ENCODE measurements at regions not wholly inside any gene's neighbourhood (a gene's known extent, or its start where the extent isn't known, plus 50 kb on each side); places are given as distances from the start of the nearest gene placed in this dataset.

DNA sequence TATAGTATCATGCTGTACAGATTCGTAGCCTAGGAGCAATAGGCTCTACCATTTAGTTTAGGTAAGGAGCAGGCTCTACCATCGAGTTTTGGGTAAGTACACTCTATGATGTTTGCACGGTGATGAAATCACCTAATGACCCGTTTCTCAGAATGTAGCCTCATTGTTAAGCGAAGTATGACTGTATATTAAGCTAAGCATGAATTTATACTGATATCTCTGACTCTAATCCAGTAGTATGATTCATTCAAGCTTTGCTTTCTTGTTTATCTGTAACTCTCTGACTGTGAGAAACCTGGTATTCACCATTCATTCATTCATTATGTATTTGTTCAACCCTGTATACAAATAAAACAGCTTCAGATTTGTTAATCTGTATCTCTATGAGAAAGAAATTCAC lies 283.9 kb upstream of the PRICKLE1 start:
- TF ChIP-seq, protein P1, sequence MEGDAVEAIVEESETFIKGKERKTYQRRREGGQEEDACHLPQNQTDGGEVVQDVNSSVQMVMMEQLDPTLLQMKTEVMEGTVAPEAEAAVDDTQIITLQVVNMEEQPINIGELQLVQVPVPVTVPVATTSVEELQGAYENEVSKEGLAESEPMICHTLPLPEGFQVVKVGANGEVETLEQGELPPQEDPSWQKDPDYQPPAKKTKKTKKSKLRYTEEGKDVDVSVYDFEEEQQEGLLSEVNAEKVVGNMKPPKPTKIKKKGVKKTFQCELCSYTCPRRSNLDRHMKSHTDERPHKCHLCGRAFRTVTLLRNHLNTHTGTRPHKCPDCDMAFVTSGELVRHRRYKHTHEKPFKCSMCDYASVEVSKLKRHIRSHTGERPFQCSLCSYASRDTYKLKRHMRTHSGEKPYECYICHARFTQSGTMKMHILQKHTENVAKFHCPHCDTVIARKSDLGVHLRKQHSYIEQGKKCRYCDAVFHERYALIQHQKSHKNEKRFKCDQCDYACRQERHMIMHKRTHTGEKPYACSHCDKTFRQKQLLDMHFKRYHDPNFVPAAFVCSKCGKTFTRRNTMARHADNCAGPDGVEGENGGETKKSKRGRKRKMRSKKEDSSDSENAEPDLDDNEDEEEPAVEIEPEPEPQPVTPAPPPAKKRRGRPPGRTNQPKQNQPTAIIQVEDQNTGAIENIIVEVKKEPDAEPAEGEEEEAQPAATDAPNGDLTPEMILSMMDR (IDR thresholded peaks at IDR 0.05) = no peak
- no peak for TF ChIP-seq POLR2A (IDR thresholded peaks at IDR 0.05)
